IMR-90 (cell line): ENCODE measurements at regions not wholly inside any gene's neighbourhood (a gene's known extent, or its start where the extent isn't known, plus 50 kb on each side); places are given as distances from the start of the nearest gene placed in this dataset.

Experiments used
- ATAC-seq: fragments of 200-7000 bp; cut with Tn5 transposase; 2 replicates; pipeline ENCODE4 v1.9.1; 2020; ENCODE audit warnings: low read depth, mild to moderate bottlenecking, moderate library complexity
- BruUV-seq: library from RNA; stranded (reverse); fragments of 400-500 nt; replicated peaks from 2 replicates; lab custom pipeline; 2021; lab: Mats Ljungman, UMichigan
- CTCF ChIA-PET: fragments of 300-600 bp; formaldehyde crosslinking; extraction: SDS; loops from one replicate; lab custom pipeline; 2021; ENCODE audit warnings: antibody characterized with exemption; lab: Yijun Ruan, JAX
- POLR2A ChIA-PET: fragments of 300-600 bp; sonication (Branson Sonifier 250); formaldehyde crosslinking; loops from one replicate; lab custom pipeline; 2022; ENCODE audit warnings: antibody characterized with exemption; ENCODE audit not compliant: unreplicated experiment; lab: Charles Lee
- DNase-seq: peaks from one replicate; pipeline ENCODE4 v3.0.0; 2013
- H2AFZ ChIP-seq: replicated peaks from 2 replicates; pipeline ENCODE3; 2013; ENCODE audit warnings: low read length, mild to moderate bottlenecking; ENCODE audit not compliant: poor library complexity
- H2AK5ac ChIP-seq: 2 replicates; pipeline ENCODE4 v1.6.1; 2013; ENCODE audit warnings: low read depth, low read length, inconsistent platforms
- H2AK9ac ChIP-seq: replicated peaks from 2 replicates; pipeline ENCODE3; 2013; ENCODE audit warnings: mild to moderate bottlenecking, low read depth, low read length, moderate library complexity; ENCODE audit not compliant: poor library complexity
- H2BK120ac ChIP-seq: 2 replicates; pipeline ENCODE4 v1.6.1; 2013; ENCODE audit warnings: low read depth, low read length, inconsistent platforms
- H2BK15ac ChIP-seq: 3 replicates; pipeline ENCODE4 v1.6.1; 2013; ENCODE audit warnings: low read depth, low read length, inconsistent platforms
- H2BK20ac ChIP-seq: 2 replicates; pipeline ENCODE4 v1.6.1; 2013; ENCODE audit warnings: low read depth, mild to moderate bottlenecking, inconsistent platforms, low read length, moderate library complexity
- H2BK5ac ChIP-seq: 2 replicates; pipeline ENCODE4 v1.6.1; 2013; ENCODE audit warnings: mild to moderate bottlenecking, low read depth, low read length, inconsistent platforms; ENCODE audit not compliant: poor library complexity, severe bottlenecking
- H3K14ac ChIP-seq: replicated peaks from 2 replicates; pipeline ENCODE4 v1.6.1; 2013; ENCODE audit warnings: low read depth, low read length, inconsistent platforms
- H3K18ac ChIP-seq: 2 replicates; pipeline ENCODE4 v1.6.1; 2013; ENCODE audit warnings: low read depth, low read length, control low read depth
- H3K23ac ChIP-seq: 2 replicates; pipeline ENCODE4 v1.6.1; 2013; ENCODE audit warnings: low read depth, low read length, inconsistent platforms
- H3K27ac ChIP-seq: 2 replicates; pipeline ENCODE4 v1.5.1; 2013; ENCODE audit warnings: mild to moderate bottlenecking, control low read depth, low read length; ENCODE audit not compliant: insufficient read depth
- H3K27me3 ChIP-seq: 2 replicates; pipeline ENCODE4 v1.6.1; 2013; ENCODE audit warnings: low read length; ENCODE audit not compliant: control insufficient read depth, insufficient read depth
- H3K36me3 ChIP-seq: 2 replicates; pipeline ENCODE4 v1.6.1; 2013; ENCODE audit warnings: low read length, mixed read lengths; ENCODE audit not compliant: control insufficient read depth, insufficient read depth
- H3K4ac ChIP-seq: 2 replicates; pipeline ENCODE4 v1.6.1; 2013; ENCODE audit warnings: low read depth, low read length, inconsistent platforms
- H3K4me1 ChIP-seq: 2 replicates; pipeline ENCODE4 v1.6.1; 2013; ENCODE audit warnings: low read length, mixed read lengths; ENCODE audit not compliant: control insufficient read depth, insufficient read depth
- H3K4me2 ChIP-seq: 2 replicates; pipeline ENCODE4 v1.6.1; 2013; ENCODE audit warnings: low read depth, mild to moderate bottlenecking, control low read depth, low read length, moderate library complexity
- H3K4me3 ChIP-seq: 2 replicates; pipeline ENCODE4 v1.5.1; 2013; ENCODE audit warnings: low read depth, mild to moderate bottlenecking, control low read depth, low read length, moderate library complexity; ENCODE audit not compliant: insufficient read depth
- H3K56ac ChIP-seq: 2 replicates; pipeline ENCODE4 v1.6.1; 2013; ENCODE audit warnings: low read length, inconsistent platforms; ENCODE audit not compliant: insufficient read depth; ENCODE audit errors: extremely low read depth
- H3K79me1 ChIP-seq, 2 experiments: 2 replicates each; pipeline ENCODE4 v1.6.1; 2013; ENCODE audit warnings: low read length in 2 of 2, inconsistent platforms in 1 of 2, low read depth in 1 of 2
- H3K9ac ChIP-seq: 2 replicates; pipeline ENCODE4 v1.6.1; 2013; ENCODE audit warnings: low read depth, low read length, control low read depth
- H3K9me1 ChIP-seq: 2 replicates; pipeline ENCODE4 v1.6.1; 2013; ENCODE audit warnings: low read length, inconsistent platforms; ENCODE audit not compliant: insufficient read depth
- H3K9me3 ChIP-seq: 2 replicates; pipeline ENCODE4 v1.6.1; 2013; ENCODE audit warnings: low read length; ENCODE audit not compliant: control insufficient read depth, insufficient read depth
- H4K20me1 ChIP-seq: 2 replicates; pipeline ENCODE4 v1.6.1; 2013; ENCODE audit warnings: low read length, inconsistent platforms; ENCODE audit not compliant: insufficient read depth
- H4K5ac ChIP-seq: 2 replicates; pipeline ENCODE4 v1.6.1; 2013; ENCODE audit warnings: mild to moderate bottlenecking, low read depth, low read length, control low read depth
- H4K8ac ChIP-seq, 2 experiments: 2 replicates each; pipeline ENCODE4 v1.6.1; 2013; ENCODE audit warnings: low read depth in 2 of 2, low read length in 2 of 2, control low read depth in 1 of 2, inconsistent platforms in 1 of 2
- H4K91ac ChIP-seq: 2 replicates; pipeline ENCODE4 v1.6.1; 2013; ENCODE audit warnings: low read depth, low read length, inconsistent platforms; ENCODE audit not compliant: insufficient read depth
- BHLHE40 ChIP-seq: fragments of 150-350 bp; IDR thresholded peaks from 2 replicates; pipeline ENCODE4 v1.6.1; 2016; ENCODE audit warnings: mild to moderate bottlenecking, low read depth, low read length
- CEBPB ChIP-seq: IDR thresholded peaks from 2 replicates; pipeline ENCODE4 v1.6.1; 2012; ENCODE audit warnings: low read depth, low read length, improper control_type of control experiment
- CHD1 ChIP-seq: IDR thresholded peaks from 2 replicates; pipeline ENCODE4 v1.6.1; 2012; ENCODE audit warnings: low read depth, low read length, improper control_type of control experiment
- FOS ChIP-seq: fragments of 150-350 bp; IDR thresholded peaks from 2 replicates; pipeline ENCODE4 v1.6.1; 2016; ENCODE audit warnings: low read depth, low read length
- MAFK ChIP-seq: IDR thresholded peaks from 2 replicates; pipeline ENCODE4 v1.6.1; 2012; ENCODE audit warnings: low read depth, low read length, improper control_type of control experiment
- MAZ ChIP-seq: IDR thresholded peaks from 2 replicates; pipeline ENCODE4 v1.6.1; 2012; ENCODE audit warnings: low read depth, mild to moderate bottlenecking, low read length, improper control_type of control experiment, moderate library complexity, borderline replicate concordance
- MXI1 ChIP-seq: IDR thresholded peaks from 2 replicates; pipeline ENCODE4 v1.6.1; 2012; ENCODE audit warnings: low read depth, mild to moderate bottlenecking, low read length, moderate library complexity, borderline replicate concordance
- NFE2L2 ChIP-seq: fragments of 150-350 bp; IDR thresholded peaks from 2 replicates; pipeline ENCODE4 v1.6.1; 2016; ENCODE audit warnings: low read depth, mild to moderate bottlenecking, low read length
- POLR2A ChIP-seq: IDR thresholded peaks from 2 replicates; pipeline ENCODE4 v1.6.1; 2012; ENCODE audit warnings: mild to moderate bottlenecking, low read depth, low read length
- RAD21 ChIP-seq: IDR thresholded peaks from 2 replicates; pipeline ENCODE4 v1.6.1; 2012; ENCODE audit warnings: low read length, improper control_type of control experiment
- RCOR1 ChIP-seq: IDR thresholded peaks from 2 replicates; pipeline ENCODE4 v1.6.1; 2012; ENCODE audit warnings: mild to moderate bottlenecking, low read length, improper control_type of control experiment; ENCODE audit not compliant: insufficient replicate concordance
- RFX5 ChIP-seq: IDR thresholded peaks from 2 replicates; pipeline ENCODE4 v1.8.0; 2012; ENCODE audit warnings: low read depth, mild to moderate bottlenecking, low read length, moderate library complexity
- SMC3 ChIP-seq: fragments of 150-350 bp; IDR thresholded peaks from 2 replicates; pipeline ENCODE4 v1.6.1; 2016; ENCODE audit warnings: low read depth, mild to moderate bottlenecking, antibody characterized with exemption, low read length, moderate library complexity
- WGBS, 2 experiments: methylation state at CpG; one replicate each; pipeline versions ENCODE4 v1.1.5 to v1.1.7; 2013; ENCODE audit warnings: missing lambda C conversion rate in 2 of 2; ENCODE audit not compliant: insufficient read length in 1 of 2; ENCODE audit errors: extremely low coverage in 2 of 2; 5-methylcytosine and 5-hydroxymethylcytosine counted together
- dilution Hi-C: fragments of 300-500 bp; cut with HindIII; formaldehyde crosslinking; loops from one replicate; pipeline ENCODE4 v1.14.3; 2018; ENCODE audit warnings: low sequenced_read_pairs; ENCODE audit not compliant: unreplicated experiment
- in situ Hi-C: fragments of 300-500 bp; cut with MboI; formaldehyde crosslinking; loops from 3 replicates; pipeline ENCODE4 v1.14.3; 2019; ENCODE audit warnings: low sequenced_read_pairs, inconsistent platforms, mixed read lengths
- intact Hi-C: fragments of 100-400 bp; cut with micrococcal nuclease; formaldehyde crosslinking; loops from 2 replicates; pipeline ENCODE4 v1.10.0; 2022
- TF ChIP-seq, protein P1 (sequence below): fragments of 150-350 bp; IDR thresholded peaks from 2 replicates; pipeline ENCODE4 v1.6.1; 2017; ENCODE audit warnings: mild to moderate bottlenecking, antibody characterized with exemption, low read length, low read depth
- TF ChIP-seq, protein P2 (sequence below): fragments of 150-350 bp; IDR thresholded peaks from 2 replicates; pipeline ENCODE4 v1.6.1; 2016; ENCODE audit warnings: low read depth, mild to moderate bottlenecking, low read length, moderate library complexity, borderline replicate concordance
- TF ChIP-seq, protein P3 (sequence below): conservative IDR thresholded peaks from 2 replicates; pipeline ENCODE4 v1.5.1; 2012; ENCODE audit warnings: mild to moderate bottlenecking, low read depth, low read length, improper control_type of control experiment

DNA sequence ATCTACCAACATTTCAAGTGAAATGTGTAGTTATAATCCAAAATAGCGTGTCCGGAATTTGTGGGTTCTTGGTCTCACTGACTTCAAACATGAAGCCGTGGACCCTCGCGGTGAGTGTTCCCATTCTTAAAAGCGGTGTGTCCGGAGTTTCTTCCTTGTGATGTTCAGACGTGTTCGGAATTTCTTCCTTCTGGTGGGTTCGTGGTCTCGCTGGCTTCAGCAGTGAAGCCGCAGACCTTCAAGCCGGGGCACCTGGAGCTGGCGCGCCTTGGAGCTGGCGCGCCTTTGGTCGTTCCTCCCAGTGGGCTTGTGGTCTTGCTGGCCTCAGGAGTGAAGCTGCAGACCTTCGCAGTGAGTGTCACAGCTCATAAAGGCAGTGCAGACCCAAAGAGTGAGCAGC, 291.5 kb upstream of the EYS start:
- no peaks in the 10 kb centered on the region for H3K79me1 ChIP-seq
- intact Hi-C loops (loop anchor here (5.0 kb wide), 1 partner anchor 564 kb away; no protein-coding TSS in a partner anchor), in situ Hi-C loops (no loop called here), dilution Hi-C loops (no loop called here)
- no peak overlapping the region for H3K4me2 ChIP-seq
- ATAC-seq: no peak
- H3K18ac ChIP-seq: no peak overlapping the region
- peaks cover 7% of the 10 kb centered on the region; the same call in 1 of the 2 replicates for H3K9me3 ChIP-seq
- H4K91ac ChIP-seq: no peak overlapping the region
- H2AFZ ChIP-seq: no peak overlapping the region
- BruUV-seq: no TSS peak
- H4K20me1 ChIP-seq: no peaks in the 10 kb centered on the region
- no CpG with 5 or more reads among the region's 19 CpGs for WGBS, 2 experiments
- no peak overlapping the region for H4K8ac ChIP-seq
- H2AK9ac ChIP-seq: no peak overlapping the region
- no peak overlapping the region for H3K4ac ChIP-seq
- no peak overlapping the region for H4K5ac ChIP-seq
- no peak overlapping the region for H2BK20ac ChIP-seq
- no peak overlapping the region for H2BK15ac ChIP-seq
- no peak for DNase-seq
- no peak overlapping the region for H2AK5ac ChIP-seq
- H3K9ac ChIP-seq: no peak overlapping the region
- no peak overlapping the region for H3K4me3 ChIP-seq
- H2BK120ac ChIP-seq: no peak overlapping the region
- no peak overlapping the region for H2BK5ac ChIP-seq
- no peak overlapping the region for H3K23ac ChIP-seq
- no peak overlapping the region for H3K14ac ChIP-seq
- no peaks in the 10 kb centered on the region for H3K4me1 ChIP-seq
- ChIA-PET CTCF (no interaction called here), POLR2A (no interaction called here)
- H3K27me3 ChIP-seq: no peaks in the 10 kb centered on the region
- H3K56ac ChIP-seq: no peak overlapping the region
- H3K9me1 ChIP-seq: no peaks in the 10 kb centered on the region
- no peak overlapping the region for H3K27ac ChIP-seq
- no peaks in the 10 kb centered on the region for H3K36me3 ChIP-seq
- TF ChIP-seq RAD21 (no peak), NFE2L2 (no peak), CHD1 (no peak), CEBPB (no peak), MAZ (no peak), RFX5 (no peak), POLR2A (no peak), MXI1 (no peak), MAFK (no peak), SMC3 (no peak), RCOR1 (no peak), FOS (no peak), BHLHE40 (no peak)
- TF ChIP-seq, protein P1, sequence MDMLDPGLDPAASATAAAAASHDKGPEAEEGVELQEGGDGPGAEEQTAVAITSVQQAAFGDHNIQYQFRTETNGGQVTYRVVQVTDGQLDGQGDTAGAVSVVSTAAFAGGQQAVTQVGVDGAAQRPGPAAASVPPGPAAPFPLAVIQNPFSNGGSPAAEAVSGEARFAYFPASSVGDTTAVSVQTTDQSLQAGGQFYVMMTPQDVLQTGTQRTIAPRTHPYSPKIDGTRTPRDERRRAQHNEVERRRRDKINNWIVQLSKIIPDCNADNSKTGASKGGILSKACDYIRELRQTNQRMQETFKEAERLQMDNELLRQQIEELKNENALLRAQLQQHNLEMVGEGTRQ: no peak
- TF ChIP-seq, protein P2, sequence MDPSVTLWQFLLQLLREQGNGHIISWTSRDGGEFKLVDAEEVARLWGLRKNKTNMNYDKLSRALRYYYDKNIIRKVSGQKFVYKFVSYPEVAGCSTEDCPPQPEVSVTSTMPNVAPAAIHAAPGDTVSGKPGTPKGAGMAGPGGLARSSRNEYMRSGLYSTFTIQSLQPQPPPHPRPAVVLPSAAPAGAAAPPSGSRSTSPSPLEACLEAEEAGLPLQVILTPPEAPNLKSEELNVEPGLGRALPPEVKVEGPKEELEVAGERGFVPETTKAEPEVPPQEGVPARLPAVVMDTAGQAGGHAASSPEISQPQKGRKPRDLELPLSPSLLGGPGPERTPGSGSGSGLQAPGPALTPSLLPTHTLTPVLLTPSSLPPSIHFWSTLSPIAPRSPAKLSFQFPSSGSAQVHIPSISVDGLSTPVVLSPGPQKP: no peak
- TF ChIP-seq, protein P3, sequence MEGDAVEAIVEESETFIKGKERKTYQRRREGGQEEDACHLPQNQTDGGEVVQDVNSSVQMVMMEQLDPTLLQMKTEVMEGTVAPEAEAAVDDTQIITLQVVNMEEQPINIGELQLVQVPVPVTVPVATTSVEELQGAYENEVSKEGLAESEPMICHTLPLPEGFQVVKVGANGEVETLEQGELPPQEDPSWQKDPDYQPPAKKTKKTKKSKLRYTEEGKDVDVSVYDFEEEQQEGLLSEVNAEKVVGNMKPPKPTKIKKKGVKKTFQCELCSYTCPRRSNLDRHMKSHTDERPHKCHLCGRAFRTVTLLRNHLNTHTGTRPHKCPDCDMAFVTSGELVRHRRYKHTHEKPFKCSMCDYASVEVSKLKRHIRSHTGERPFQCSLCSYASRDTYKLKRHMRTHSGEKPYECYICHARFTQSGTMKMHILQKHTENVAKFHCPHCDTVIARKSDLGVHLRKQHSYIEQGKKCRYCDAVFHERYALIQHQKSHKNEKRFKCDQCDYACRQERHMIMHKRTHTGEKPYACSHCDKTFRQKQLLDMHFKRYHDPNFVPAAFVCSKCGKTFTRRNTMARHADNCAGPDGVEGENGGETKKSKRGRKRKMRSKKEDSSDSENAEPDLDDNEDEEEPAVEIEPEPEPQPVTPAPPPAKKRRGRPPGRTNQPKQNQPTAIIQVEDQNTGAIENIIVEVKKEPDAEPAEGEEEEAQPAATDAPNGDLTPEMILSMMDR: no peak
